Kidney glomerular epithelial cell (primary cell): ENCODE measurements at regions not wholly inside any gene's neighbourhood (a gene's known extent, or its start where the extent isn't known, plus 50 kb on each side); places are given as distances from the start of the nearest gene placed in this dataset.
A peak's percentile ranks its signal among the peaks of the same experiment; 100 is the strongest.

ENCODE experiments used
- DNase-seq: peaks from one replicate; lab custom pipeline; 2025; lab: John Stamatoyannopoulos, UW

DNA sequence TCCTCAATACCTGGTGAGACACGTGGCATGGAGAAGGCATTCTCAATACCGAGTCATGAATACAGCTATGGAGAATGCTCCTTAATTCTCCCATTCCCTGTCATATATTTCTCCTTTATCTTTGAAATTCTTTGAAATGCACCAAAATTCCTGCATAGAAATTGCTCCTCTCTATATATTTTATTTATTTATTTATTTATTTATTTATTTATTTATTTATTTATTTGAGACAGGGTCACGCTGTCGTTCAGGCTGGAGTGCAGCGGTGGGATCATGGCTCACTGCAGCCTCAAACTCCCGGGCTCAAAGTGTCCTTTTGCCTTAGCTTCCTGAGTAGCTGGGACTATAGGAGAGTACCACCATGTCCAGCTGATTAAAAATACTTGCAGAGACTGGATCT, 190.3 kb upstream of the MAF start:
- DNase-seq = no peak

DNA sequence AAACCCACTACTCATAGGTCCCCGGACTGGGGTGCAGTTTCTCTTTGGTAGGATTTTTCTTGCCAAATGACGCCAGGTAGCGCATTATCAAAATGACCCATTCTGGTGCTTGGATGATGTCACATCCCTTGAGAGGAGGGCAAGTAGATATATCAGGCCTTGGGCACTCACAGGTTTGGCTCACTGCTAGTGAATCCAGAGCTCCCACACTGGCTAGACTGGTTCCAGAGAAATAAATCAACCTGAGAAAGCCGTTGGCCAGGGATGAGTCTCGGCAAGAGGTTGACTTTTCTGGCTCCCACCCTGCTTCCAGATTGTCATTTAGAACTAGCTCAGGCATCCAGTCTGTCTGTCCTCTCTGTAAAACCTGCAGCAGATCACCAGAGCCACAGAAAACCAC, 188.4 kb upstream of the MAF start:
- no peak for DNase-seq

DNA sequence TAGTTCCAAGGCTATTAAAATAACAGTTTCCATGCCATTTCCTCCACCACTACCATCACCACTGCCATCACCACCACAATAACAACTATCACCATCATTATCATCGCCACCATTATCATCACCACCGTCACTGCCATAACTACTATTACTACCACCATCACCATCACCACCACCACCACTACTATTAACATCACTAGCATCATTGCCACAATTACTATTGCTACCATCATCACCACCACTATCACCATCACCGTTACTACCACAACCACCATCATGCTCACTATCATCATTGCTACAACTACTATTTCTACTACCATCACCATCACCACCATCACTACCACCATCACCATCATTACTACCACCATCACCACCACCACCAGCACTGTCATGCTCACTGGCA, 185.9 kb upstream of the MAF start:
- DNase-seq = no peak

DNA sequence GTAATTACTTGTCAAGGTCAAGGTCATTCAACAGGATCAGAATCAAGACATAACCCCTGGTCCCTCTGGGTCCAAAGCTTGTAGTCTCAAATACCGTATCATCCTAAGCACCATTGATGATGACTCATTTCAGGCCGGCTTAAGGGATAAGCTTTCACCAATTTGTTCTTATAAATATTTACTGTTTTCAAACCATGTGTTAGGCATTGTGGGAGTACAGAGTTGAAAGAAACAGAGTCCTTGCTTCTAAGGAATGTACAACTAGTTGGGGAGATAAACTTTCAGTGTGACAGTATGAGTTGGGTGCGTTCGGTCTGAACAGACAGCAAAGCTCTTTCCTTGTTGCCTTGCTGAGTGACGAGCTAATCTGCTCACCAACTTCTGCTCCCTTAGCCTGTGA, 183.5 kb upstream of the MAF start:
- no peak for DNase-seq

DNA sequence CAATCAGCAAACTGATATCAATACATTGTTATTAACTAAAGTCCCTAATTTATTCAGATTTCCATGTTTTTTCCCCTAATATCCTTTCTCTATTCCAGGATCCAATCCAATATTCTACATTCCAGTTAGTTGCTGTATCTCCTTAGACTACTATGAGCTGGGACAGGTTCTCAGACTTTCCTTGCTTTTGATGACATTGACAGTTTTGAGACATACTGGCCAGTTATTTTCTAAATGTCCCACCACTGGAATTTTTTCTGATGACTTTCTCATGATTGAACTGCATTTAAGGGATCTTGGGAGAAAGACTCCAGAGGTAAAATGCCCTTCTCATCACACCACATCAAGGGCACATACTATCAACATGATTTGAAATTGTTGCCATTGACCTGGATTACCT, 177.1 kb upstream of the MAF start:
- no peak for DNase-seq

DNA sequence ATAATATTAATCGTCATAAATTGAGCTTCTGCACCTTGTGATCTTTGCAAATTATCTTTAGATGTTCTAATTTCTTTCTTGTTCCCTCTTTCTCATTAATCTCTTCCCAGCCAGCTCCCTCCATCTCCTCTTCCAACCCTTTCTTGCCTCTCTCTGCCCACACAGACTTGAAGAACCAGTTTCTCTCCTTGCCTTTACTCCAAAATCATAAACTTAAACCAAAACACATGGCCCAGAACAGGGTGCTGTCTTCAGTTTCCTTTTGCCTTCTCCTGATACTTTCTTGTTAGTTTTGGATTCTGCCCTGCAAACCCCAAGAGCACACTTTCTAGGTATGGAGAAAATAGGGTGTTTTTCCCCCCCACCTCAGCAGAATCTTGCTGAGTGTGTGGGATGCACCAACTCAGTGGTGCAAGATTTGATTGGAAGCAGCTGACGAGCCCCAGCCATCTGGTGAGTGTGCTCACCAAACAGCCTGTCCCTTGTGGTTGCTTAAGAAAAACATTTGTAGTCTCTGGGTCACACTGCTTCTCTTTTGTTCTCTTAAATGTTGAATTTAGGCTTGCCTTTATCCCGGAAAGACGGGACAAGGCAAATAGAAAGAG, 175.8 kb upstream of the MAF start:
- DNase-seq = no peak

DNA sequence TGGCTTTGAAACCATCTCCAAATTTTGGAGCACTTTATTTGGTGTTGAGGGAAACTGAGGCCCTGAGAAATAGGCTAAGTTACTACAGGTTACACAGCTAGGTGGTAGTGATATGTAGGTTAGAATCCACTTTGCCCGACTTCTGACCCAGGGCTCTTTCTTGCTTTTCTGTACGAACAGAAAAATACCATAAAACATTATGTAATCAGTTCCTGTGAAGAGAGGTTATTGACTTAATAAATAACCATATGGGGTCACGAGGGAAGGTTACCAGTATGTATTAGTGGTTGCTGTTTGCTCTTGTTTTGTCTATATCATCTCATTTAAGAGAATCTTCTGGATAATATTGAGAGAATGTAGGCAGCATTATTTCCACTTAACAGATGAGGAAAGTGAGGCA, 172.2 kb upstream of the MAF start:
- no peak for DNase-seq

DNA sequence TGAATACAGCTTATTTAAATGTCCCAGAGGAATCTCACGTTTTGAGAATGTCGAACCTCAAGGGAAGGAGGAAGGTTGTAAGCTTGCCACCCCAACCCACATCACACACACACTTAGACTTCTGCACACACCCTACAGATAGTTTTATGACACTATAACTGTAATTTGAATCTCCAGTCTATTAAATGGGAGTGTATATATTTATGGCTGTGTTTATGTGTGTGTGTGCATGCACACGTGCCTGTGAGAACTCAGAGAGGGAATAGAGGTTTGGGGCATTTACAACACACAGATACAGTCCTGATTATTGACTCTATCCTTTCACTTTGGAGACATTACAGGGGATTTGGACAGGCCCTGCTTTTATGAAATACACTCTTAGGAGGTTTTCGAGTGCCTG, 171.5 kb upstream of the MAF start:
- no peak for DNase-seq

DNA sequence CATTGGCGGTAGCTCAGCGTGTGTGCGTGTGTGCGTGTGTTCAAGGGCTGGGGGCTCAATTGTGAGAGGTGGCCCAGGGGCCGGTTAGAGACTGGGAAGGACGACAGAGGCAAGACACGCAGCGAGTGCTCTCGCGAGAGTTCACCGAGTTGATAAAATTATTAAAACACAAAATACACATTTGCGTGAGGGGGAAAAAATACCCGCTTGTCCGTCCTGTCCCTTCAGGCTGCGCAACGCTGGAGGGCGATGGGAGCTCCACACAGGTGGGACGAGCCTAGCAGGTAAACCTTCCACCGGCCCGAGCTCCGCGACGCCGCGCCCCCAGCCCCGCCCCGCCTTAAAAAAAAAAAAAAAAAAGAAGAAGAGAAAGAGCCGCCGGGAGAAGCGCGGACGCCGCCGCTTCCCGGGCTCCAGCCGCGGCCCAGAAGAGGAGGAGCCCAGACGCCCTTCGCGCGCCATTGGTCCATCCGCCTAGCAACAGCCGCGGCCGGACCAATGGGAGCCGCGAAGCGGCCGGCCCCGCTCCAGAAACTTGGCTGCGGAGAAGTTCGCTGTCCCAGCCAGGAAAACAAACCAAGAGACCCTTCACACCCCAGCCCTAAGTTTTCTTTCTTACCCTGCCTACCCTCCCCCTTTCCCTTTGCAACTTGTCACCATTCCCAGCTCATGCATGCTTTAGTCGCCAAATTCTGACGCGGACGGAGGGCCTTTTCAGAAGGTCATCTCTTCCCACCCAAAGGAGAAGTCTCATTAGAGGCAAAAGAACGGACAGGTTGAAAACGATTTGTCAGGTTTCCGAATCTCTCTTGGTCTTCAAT, 169.9 kb upstream of the MAF start:
- peak; percentile 78 for DNase-seq

DNA sequence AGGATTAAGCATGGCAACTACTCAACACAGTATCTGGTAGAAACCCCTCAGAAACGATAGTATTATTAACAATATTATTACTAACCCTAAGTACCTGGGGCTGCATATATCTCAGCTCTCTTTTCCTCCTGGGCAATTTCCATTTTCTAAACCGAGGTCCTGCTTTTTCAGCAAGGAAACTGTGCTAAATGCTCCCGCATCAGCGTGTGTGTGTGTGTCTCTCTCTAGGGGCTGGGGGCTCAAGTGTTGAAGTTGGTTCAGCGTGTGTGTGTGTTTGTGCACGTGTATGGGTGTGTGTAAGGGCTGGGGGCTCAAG, 169.3 kb upstream of the MAF start:
- no peak for DNase-seq

DNA sequence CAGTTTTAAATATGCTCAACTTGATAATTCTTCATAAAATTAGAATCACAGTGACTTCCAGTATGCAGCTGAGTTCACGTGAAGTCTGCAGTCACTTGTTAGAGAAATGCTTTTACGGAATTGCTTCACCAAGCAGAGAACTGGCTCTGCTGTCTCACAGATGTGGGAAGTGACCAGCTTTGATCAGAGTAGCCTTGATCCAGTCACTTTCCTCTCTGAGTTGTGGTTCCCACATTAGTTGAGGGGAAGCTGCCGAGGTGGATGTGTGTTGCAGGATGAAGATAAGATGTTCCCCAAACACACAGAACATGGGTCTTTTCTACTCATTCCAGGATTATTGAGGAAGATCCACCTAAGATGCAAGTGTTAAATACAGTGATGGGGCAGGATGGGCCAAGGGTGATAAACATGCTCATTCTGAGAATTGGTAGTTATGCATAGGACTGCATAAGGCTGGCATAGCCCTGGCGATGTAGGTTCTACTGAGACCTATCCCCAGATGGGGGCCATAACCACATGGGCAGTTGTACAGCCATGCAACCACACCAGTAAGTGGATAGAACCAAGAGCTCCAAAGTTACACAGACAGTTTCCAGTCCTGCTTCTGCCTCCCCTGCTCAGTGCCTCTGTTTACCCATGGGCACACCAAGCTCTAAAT, 168.9 kb upstream of the MAF start:
- no peak for DNase-seq

DNA sequence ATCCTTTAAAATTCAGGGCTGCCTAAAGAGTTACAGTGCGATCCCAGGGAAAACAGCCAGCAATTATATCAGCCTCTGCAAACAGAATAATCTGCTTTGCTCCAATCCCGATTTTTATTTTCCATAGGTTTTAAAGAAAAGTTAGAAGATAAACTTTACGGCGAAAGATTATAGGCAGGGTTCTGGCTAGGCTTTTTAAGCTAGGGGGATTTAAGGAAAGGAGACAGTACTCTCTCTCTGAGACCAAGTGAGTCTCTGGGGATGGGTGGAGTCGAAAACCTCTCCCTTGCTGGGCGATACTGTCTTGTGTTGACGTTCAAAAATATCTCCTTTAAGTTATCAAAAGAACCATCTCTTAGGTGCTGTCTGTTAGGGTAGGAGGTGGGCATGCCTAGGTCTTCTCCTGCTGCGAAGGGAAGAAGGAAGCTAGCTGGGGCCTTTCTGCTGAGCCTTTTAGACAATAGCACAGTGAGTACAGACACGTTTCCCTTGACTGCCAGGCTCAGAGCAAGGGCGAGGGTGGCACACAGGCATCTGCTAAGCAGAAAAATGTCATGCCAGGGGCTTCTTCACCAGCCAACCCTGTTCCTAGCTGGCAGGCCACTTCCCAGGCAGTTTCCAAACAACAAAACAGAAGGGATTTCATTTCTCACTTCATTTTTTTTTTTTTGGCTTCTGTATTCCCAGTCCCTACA, 167.9 kb upstream of the MAF start:
- DNase-seq = no peak

DNA sequence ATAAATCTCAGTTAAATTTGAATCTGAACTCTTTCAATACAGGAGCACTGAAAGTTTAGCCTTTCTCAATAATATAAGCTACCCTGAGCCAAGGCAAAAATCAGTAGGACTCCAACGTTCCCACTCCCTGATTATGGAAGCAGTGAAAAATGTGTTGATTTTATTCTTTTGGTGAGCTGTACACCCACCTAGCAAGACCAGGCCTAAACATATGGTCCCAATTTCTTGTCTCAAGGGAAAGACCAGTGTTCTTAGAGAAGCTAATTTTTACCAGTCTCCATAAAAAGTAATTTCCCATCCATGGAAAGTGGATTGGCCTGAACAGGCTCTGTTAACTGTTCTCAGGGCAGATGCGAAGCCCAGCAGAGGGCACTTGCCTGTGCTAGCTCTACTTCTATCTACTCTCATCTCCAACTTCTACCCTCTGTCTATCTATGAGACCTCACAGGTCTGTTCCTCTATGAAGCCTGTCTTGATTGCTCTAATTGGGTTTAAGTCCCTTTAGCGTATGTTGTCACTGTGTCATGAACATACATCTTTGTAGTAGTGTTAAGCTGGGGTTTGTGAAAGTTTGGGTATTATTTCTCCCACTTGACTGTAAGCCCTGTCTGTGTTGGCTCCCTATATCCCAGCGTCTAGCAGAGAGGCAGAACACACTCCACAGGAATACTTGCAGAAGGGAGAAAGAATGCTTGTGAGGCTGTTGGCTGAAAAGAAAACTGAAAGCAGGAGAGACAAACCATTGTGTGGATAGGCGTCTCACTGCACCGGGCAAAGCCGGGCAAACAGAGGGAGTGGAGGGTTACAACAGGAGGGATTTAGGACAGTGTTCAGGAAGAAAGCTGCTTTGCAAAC, 167.1 kb upstream of the MAF start:
- DNase-seq = peak; percentile 18

DNA sequence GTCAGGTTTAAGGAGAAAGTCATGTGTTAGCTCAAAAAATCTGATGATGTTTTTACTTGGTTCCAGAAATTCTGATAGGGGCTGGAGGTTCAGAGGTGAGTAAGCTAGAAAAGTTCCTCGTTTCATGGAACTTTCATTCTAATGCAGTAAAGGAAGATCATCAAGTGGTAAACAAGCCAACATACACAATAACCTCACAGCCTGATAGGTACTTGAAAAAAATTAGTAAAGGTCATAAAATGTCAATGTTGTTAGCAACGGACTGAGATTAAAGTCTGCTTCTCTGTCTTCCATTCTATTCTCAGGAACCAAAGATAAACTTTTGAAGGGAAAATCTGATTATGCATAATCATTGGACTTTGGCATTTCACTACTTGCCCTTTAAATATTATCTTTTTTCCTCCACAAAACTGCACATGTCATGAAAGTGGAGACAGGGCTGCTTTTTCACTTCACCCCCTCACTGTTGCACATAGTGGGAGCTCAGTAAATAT, 165.4 kb upstream of the MAF start:
- no peak for DNase-seq

DNA sequence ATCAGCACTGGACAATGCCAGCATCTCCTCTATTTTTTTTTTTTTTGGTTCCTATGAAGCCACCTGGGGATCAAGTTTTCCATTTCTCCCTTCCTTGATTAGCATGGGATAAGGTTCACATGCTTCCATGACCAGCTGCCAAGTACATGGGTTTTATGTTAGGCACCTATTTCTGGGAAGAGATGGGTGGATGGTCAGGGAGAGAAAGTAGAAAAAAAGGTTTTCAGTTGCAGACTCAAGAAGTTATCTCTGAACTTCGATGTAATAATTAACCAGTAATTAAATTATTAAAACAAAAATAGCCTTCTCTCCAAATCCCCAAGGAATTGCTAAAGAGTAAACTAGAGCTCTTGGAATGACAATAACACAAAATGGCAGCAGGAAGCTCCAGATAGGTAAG, 164.9 kb upstream of the MAF start:
- no peak for DNase-seq

DNA sequence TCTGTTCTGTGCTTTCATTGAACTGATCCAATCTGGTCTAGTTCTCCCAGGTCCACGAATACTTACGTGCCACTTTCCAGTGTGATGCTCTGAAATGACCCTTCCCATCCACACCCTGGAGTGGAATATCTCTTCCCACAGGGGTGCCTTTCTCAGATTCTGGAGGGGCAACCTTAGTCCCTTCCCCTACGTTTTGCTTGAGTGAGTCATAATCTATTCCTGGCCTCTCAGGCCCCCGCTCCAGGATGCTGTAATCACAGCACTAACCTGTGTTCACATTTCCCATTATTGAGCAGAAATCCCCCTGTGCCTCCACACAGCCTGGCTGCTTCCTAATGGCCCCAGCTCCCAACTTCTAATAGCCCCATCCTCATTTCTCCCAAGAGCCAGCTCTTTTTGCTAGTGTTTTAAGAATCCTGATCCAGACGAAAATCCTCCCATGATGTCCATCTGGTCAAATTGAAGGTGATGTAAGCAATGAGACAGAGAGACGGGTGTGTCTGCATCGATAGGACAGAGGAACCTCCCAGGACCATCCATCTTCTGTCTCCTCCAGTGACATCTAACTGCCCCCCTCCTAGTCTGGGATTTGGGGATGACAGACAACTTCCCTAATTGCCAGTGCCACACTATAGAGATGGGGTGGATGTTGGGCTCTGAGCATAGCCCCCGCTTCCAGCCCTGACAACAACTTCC, 164.0 kb upstream of the MAF start:
- DNase-seq = no peak

DNA sequence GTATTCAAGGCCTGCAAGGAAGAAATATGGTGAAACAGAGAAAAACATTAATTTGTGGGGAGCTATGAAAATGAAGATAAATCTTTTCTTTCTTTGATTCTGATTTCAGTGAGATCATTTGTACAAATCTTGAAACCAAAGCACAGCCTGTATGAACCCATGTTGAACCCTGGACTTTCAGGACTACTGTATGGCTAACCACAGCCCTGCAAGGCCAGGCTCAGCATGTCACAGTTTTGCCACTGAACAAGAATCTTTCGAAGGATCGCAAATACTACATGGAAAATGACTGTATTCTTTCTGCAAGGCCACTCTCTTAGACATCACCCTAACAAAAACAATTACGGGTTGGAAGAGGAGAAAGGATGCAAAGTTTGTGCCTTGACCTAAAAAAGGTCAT, 161.7 kb upstream of the MAF start:
- DNase-seq = no peak

DNA sequence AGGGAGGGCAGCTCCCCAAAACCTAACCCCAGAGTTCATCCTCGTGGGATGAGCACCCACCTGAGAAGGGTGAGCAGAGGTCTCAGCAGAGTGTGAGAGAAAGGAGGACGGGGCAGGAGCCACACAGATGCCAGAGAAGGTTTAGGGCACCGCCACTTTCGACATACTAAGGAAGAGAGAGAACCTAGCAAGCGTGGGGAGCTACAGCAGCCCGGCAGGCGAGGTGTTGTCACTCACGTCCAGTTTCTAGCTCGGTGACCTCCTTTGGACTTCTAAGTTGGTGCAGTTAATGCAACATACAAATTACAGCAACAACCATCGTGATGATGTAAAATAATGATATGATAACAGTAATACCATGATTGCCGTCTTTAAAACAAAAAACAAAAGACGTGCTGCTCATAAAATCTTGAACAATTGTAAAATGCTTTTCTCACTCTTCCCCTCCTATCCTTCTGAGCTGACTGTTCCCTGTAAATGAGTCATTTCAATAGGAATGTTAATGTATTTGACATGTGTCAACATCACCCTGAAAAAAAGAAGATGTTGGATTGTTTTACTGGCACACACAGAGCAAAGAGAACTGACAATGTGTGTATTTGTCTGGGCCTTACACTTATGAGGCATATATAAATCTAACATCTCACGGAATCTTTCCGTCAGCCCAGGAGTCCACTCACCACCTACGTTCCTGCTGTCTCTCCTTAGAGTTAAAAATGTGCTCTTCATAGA, 158.2 kb upstream of the MAF start:
- peak; percentile 31 for DNase-seq

DNA sequence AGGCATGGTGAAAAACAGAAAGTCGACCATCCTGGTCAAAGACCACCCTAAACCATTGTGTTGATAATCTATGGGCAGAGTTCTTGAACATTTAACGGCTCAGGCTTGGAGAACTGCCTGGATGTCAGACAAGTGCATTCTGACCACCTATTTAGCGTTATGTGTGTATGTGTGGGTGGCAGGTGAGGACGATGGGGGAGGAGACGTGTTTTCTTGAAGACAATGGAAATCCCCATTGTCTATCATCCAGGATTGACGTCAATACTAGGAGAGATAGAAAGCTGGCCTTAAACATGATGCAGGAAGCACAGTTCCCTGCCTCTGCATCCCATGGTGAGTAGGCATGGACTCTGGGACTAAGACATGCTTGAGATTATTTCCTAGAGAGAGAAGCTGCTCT, 157.4 kb upstream of the MAF start:
- no peak for DNase-seq

DNA sequence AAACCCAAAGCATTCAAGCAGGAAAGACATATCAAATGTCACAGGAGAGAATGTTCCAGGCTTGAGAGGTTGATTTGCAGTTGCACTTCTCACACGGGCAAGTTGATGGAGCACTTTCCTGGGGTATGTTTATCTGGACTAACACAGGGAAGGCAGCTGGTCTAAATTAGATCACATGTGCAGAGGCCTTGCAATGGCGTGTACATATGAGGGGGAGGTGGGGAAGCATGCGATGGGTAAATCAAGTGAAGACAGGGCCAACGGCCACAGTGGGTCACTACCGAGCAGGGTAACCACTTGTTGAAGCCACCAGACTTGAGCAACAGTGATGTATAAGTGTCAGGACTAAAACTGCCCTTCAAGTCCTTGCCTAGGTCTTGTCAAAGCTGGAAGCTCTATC, 156.6 kb upstream of the MAF start:
- DNase-seq = no peak

DNA sequence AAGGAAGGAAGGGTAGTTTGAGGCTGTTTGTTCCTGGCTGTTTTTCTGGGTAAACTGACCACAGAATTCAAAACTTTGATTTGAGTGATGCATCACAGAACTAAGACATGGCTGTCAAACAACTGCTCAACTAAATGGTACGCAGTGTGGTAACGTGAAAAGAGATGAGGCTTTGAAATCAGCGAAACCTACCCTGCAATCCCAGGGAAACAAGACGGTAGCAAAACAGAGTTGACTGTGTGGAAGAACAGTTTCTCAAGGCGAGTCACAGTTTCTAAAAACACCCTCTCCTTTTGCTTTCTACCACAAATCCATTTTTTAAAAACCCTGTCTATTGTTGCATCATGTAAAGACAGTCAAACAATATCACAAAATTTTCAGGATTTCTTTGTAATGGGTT, 156.0 kb upstream of the MAF start:
- DNase-seq = no peak
